Activated T-helper 9 cell treated with anti-CD3 and anti-CD28 coated beads, Interleukin-2, amount 50 U/mL, for 16 hours (primary cell): ENCODE measurements at regions not wholly inside any gene's neighbourhood (a gene's known extent, or its start where the extent isn't known, plus 50 kb on each side); places are given as distances from the start of the nearest gene placed in this dataset.
"Not testable (repeated sequence)": the region's sequence is repeated elsewhere in the genome, so short reads cannot be mapped to it uniquely, and the experiment has no call there.

ENCODE experiments used
- DNase-seq: peaks from one replicate; pipeline ENCODE4 v3.0.0-alpha.2; 2020; ENCODE audit warnings: low read depth

DNA sequence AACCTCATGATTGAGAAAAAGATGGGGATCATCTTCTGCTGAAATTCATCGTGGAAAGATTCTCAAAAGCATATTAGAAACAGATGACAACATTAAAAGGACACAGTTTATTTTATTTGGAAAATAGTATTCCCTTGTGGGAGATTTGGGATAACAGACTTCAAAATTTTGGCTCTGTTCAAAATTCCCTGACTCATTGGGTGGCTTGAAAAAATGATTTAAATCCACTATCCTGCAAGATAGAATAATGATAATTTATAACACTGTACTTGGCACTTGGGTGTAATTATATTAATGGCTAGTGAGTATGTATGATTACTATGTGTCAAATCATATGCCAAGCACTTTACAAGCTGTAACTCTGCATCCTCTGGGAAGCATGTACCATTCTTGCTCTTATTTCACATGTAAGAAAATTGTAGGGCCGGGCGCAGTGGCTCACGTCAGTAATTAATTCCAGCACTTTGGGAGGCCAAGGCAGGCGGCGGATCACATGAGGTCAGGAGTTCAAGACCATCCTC, 128.8 kb downstream of the LMNTD1 start:
- DNase-seq, result no peak

- no peak for DNase-seq
Observed at GRCh38 chr12:25423355-25424050, 129.6 kb downstream of the LMNTD1 start.

- DNase-seq, result no peak
Observed at GRCh38 chr12:25422241-25422640, 130.8 kb downstream of the LMNTD1 start.

- no peak for DNase-seq
Observed at GRCh38 chr12:25421651-25422167, 131.4 kb downstream of the LMNTD1 start.

- no peak for DNase-seq
Observed at GRCh38 chr12:25420116-25420515, 133.0 kb downstream of the LMNTD1 start.

DNA sequence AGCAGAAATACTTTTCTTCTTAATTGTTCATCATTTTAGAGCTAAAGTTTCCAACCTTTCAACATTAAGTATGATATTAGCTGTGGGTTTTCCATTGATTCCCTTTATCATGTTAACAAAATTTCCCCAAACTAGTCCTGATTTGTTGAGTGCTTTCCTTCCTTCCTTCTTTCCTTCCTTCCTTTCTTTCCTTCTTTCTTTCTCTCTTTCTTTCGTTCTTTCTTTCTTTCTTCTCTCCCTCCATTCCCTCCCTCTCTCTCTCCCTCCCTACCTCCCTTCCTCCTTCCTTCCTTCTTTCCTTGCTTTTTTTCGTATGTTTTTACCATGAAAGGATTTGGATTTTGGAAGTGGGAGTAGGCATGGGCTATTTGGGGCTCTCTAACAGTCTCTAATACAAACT, 133.5 kb downstream of the LMNTD1 start:
- DNase-seq, result no peak

- DNase-seq, result no peak
Observed at GRCh38 chr12:25417071-25417470, 136.0 kb downstream of the LMNTD1 start.

DNA sequence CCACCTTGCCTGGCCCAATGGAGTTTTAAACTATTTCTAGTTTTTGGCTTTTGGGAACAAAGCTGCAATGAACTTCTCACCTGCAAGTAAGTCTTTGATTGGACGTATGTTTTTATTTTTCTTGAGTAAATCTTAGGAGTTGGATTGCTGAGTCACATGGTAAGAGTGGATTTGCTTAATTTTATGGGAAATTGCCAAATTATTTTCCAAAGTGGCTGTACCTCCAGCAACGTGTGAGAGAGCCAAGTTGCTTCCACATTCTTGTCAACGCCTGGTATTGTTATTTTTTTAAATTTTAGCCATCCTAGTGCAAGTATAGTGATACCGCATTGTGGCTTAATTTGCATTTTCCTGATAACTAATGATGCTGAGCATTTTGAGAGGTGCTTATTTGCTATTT, 136.6 kb downstream of the LMNTD1 start:
- DNase-seq, result no peak

- DNase-seq, result no peak
Observed at GRCh38 chr12:25415004-25415403, 138.1 kb downstream of the LMNTD1 start.

DNA sequence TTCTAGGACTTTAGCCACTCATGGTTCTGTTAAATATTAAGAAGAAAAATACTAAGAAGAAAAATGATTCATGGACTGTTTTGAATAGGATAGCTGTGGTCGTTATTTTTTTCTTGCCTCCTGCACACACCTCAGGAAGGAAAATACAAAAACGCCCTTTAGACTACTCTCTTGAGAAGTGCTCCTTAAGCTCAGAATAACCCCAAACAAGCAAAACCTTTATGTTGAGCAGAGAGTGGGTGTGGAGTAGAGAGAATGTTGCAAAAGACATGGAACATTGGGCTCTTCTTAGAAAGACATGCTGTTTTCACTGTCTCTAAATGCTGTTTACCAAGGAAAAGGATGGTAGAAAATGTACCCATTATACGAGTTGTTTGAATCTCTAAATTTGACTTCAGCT, 140.3 kb downstream of the LMNTD1 start:
- no peak for DNase-seq

DNA sequence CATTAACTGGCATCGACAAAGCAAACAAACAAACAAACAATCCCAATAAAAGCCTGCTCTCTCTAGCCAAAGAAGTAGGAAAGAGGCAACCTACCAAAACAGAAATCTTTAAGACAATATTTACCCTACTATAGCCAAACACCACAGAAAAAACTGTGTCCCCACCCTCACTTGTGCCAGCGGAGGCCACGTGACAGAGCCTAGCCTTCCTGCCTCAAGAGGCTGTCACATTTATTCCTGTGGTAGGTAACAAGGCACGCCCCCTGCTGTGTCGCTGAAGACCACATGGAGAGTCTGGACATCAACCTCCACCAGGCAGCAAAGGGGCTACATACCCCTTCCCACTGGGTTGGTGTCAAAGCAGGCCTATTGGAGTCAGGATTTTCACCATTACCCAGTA, 148.1 kb downstream of the LMNTD1 start:
- no peak for DNase-seq

- no peak for DNase-seq
Observed at GRCh38 chr12:25401547-25402345, 151.0 kb upstream of the KRAS start.

DNA sequence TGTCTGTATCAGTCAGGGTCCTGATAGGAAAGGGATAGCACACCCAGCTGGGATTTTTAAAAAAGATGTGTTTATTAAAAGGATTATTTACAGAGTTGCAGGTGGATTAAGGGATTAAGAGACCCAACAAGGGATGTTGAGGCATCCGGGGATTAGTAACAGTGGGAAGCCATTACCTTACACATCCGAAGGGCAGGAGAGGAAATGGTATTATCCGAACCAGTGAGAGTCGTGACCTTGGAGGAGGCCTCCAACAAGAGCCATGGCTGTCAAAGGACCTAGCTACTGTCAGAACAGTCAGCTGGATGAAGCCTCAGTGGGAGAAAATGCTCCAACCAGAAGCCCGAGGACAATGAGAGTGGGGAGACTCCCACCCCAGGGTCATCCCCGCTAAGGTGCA, 146.3 kb upstream of the KRAS start:
- no peak for DNase-seq

- no peak for DNase-seq
Observed at GRCh38 chr12:25395227-25395626, 144.5 kb upstream of the KRAS start.

GRCh38 chr12:25394775-25395174, 144.0 kb upstream of the KRAS start:
- not testable (repeated sequence) for DNase-seq

- no peak for DNase-seq
Observed at GRCh38 chr12:25394025-25394424, 143.3 kb upstream of the KRAS start.

GRCh38 chr12:25391346-25391745, 140.6 kb upstream of the KRAS start:
- DNase-seq, result not testable (repeated sequence)

GRCh38 chr12:25388183-25388582, 137.5 kb upstream of the KRAS start:
- no peak for DNase-seq

- no peak for DNase-seq
Observed at GRCh38 chr12:25387732-25388050, 137.0 kb upstream of the KRAS start.

DNA sequence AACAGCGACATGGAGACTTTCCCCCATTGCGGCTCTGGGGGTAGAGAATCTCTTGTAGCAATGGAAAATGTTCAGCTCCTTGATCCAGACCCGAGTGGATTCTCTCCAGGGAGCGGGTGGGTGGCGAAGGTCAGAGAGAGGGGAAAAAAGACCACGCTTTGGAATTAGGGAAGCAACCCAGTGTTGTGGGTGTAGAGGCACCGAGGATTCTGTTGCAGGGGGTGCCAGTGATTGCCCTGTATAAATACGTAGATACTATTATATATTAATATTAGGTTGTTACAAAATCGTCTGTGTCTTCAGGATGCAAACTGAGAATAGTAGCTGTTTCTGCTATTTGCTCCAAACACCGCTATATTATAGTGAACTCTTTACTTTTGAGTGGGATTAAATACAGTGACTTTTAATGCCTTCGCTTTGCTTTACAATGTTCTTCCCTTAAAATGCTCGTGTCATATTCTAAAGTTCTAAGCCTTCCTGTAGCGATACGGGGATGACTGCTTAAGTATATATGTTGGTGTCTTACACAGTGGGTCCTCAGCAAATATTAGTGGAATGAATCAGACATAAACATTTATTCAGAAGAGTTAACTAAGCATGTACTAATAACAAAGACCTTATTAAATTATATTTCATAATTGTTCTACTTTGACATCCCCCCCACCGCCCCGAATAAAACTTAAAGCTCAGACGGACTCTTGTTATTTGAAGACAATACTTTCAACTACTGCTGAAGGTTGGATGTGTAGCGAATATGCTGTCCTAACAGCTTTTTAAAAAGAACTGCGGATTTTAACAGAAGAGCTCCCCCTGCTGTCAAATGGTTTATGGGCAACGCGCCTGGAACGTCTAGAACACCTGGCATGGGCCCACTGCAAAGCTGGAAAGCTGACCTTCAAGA, 136.4 kb upstream of the KRAS start:
- DNase-seq, result peak; percentile 55

GRCh38 chr12:25384893-25385248, 134.1 kb upstream of the KRAS start:
- DNase-seq, result no peak
